HG03108 (cell line): ENCODE measurements at regions not wholly inside any gene's neighbourhood (a gene's known extent, or its start where the extent isn't known, plus 50 kb on each side); places are given as distances from the start of the nearest gene placed in this dataset.
"Not testable (repeated sequence)": the region's sequence is repeated elsewhere in the genome, so short reads cannot be mapped to it uniquely, and the experiment has no call there.

Source experiments
- ATAC-seq: cut with Tn5 transposase; IDR thresholded peaks from one replicate; pipeline ENCODE4 v1.9.1; 2021; ENCODE audit warnings: moderate library complexity; ENCODE audit not compliant: unreplicated experiment

DNA sequence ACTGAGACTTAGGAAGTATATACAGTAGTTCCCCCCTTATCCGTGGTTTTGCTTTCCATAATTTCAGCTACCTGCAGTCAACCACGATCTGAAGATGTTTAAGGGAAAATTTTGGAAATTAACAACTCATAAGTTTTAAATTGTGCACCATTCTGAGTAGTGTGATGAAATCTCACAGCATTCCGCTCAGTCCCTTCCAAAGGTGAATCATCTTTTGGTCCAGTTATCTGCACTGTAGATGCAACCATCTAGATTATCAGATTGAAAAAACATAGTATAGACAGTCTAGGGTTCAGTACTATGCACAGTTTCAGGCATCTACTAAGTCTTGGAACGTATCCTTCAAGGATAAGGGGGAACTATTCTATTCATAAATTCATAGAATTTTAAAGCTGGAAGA, 109.0 kb downstream of the ANXA3 start:
- no peak for ATAC-seq

DNA sequence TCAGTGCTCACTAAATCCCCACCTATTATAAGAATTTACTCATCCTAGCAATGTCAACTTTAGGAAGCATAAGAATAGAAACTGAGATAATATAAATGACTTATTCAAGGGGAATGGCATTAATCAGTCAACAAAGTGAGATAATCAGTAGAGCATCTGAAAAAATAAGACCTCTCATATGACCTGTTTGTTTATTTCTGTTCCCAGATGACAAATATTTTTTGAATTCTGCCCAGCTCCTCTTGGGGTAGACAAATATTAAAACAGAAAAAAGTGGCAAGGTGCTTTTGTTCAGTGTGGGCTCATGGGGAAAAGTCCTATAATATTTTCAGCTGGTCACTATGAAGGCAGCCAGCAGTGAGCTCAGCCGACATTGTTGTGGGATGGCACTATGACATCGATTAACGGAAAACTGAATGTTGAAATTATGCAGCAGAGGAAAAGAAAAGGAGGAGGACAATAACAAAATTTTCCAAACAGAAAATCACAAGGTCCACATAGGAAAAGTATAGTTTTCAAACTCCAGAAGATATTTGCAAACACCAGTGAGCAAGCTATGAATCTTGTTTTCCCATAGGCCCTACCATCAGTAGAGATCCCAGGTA, 109.6 kb downstream of the ANXA3 start:
- no peak for ATAC-seq

DNA sequence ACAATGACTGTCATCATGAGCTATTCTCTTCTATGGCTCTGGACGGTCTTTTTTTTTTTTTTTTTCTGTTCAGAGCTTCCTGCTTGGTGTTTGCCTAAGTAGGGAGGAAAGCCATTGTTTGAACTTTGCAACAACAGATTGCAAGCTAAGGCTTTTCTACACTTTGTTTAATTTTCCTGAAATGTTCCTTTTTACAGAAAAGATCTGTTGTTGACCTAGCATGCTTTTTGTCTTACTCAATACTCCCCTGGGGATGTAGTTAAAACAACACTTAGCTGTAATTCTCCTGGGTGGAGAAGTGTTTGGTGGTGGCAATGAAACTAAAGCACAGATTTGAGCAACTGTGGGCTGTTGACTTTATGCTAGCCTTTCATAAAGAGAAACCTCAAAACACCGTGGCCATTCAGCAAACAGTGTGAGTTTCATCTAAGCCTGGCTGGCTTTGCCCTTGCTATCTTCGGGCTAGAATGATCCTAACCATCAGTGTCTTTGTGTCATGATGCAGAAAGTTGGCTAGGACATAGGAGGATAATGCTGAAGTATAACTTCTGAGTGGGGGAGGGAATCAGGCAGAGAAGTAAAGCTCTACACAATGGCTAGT, 110.5 kb downstream of the ANXA3 start:
- ATAC-seq: peak; percentile 87

DNA sequence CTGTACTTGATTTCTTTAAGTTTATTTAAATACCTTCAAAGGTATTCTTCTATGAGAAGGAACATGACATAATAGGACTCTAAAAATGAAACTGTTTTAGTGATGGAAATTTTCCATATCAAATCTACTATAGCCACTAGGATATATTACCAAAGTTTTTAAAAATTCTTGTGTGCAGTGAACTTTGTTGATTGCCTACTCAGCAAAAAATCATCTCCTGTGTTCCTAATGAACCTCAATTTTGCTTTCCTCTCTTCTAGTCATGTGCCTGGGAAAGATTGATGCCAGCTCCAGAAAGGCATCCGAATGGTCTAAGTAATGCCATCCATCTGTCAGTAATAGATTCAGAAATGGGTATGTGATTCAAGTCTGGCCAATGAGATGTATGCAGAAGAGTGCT, 111.1 kb downstream of the ANXA3 start:
- no peak for ATAC-seq

DNA sequence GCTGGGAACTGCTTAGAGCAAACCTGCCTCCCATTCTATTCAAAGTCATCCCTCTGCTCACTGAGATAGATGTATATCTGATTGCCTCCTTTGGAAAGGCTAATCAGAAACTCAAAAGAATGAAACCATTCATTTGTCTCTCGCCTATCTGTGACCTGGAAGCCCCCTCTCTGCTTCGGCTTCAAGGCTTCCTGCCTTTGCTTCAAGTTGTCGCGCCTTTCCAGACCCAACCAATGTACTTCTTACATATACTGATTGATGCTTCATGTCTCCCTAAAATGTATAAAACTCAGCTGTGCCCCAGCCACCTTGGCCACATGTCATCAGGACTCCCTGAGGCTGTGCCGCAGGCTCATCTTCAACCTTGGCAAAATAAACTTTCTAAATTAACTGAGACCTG, 111.9 kb upstream of the BMP2K start:
- not testable (repeated sequence) for ATAC-seq

DNA sequence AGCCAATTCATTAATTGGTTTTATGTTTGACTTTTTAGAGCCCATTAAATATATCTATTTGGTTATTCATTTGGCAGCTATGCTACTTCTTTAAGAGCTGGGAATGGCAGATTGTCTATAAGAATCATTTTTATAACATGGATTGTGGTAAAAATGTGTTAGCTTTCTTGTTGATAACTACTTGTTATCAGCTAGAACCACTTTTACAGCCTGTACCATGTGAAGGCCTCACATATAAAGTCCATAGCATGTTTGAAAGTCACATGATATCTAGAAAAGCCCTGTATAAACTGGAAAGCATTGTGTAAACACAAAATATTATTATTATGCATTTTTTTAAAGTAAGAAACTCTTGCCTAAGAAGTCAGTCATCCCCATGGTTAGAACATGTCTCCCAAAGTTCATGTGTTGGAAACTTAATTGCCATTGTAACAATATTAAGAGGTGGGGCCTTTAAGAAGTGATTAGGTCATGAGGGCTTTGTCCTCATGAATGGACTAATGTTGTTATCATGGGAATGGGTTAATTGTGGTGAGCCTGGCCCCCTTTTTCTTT, 110.9 kb upstream of the BMP2K start:
- ATAC-seq: no peak

DNA sequence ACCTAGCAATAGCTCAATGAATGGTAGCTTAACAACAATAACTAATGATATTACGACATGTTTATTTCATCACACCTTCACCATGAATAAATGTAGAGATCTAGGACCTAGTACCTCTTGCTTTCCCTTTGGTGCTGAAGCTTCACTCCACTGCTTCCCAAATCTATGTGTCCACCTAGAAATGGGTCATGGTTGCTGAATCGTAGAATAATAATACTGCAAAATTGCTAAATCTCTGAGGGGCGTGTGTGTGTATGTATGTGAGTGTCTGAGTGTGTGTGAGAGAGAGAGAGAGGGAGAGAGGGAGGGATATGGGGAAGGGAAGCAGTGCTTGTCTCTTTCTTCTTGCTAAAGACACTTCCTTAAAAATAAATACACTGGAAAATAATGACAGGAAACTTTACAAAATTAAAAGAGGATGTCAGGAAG, 109.3 kb upstream of the BMP2K start:
- no peak for ATAC-seq

DNA sequence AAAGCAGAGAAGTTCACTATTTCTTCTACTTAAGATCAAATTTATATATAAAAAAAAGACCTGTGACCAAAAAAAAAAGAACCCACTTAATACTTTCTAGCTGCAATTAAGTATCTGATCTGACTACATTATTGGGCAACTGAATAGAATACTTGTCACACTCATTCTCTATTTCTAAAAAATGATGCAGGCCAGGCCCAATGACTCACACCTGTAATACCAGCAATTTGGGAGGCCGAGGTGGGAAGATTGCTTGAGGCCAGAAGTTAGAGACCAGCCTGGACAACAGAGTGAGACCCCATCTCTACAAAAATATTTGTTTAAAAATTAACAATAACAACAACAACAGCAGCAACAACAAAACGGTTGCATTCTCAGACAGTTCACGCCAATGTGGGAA, 108.8 kb upstream of the BMP2K start:
- ATAC-seq: no peak

DNA sequence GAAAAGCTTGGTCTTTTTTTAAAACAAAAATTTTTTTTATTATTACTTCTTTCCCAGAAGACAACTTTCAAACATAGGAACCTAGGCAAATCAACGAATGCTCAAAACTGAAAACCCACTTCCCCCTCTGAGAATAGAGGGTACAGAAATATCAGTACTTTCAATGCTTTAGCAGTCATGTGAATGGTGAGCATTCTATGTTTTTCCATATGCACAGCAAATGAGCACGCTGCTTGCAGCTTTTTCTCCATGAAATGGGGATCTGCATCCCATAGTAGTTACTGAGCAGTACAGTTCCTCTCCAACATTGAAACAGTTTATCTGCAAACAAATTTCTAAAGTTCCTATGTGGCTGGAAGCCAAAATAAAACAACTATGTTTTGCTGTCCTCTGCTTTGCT, 108.4 kb upstream of the BMP2K start:
- peak; percentile 79 for ATAC-seq

DNA sequence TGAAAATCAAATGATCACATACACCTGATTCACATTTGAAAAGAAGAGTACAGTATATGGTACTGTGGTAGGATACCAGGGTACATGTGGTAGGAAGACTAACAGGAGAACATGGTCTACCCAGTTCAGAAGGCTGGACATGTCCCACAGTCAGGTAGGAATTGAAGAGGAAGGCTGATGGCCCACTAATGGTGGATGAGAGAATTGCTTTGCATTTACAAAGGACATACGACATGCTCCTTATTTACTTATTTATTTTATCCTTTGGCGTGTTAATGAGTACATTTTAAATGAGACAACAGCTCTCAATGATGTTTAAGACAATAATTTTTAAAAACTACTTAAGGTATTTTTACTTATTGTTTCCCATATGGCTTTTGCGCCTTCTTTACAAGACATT, 106.7 kb upstream of the BMP2K start:
- no peak for ATAC-seq

DNA sequence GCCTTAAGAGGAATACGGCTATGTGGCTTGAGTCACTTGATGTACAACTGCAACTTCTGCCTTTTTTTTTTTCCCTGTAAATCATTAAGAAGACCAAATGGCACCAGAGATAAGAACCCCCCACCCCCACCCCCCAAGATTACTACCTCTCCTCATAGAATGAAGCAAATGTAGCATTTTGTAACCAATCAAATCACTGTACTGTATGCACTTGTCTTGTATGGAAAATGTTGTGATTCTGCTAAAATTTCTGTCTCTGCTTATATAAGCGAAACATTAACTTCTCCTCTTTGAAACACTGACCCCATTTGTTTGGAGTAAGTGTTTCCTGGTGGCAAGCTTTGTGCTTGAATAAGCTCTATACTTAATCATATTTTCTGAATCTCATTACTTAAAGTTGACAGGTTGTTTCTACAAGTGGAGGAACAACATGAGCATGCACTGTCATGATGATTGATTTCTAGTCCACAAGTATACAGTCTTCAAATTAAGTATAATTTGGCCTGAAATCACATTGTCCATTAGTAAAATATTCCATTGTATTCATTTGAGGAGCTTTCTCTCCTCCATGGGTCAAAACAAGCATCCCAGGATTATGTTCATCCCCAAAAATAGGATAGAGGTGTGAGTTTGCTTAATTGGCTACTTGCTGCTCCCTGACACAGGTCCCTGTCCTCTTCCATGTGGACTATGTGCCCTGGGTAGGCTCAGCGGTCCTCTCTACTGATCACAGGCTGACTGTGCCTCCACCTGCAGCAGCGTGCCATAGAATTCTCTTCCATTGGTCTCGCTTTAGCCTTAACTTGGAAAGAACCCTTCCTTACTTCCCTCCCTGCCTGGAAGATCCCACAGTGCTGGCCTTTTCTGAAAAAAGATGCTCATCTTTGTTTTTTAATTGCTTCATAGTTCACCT, 104.0 kb upstream of the BMP2K start:
- ATAC-seq: no peak

DNA sequence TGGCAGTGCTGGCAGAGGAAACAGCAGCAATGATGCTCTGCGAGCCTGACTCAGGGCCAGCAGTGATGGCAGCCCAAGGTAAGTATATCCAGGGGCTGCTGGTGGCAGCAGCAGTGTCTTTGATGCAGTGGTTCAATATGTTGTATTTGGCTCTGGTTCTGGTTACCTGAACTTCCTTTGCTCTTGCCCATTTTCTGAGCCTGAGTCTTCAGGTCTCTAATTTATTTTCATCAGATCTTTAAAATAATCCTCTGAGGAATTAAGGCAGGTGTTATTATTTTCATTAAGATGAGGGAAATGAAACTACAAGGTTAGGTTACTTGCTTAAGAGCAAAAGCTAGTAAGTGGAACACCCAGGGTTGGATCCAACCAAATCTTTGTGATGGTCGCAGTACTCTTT, 102.8 kb upstream of the BMP2K start:
- ATAC-seq: no peak

DNA sequence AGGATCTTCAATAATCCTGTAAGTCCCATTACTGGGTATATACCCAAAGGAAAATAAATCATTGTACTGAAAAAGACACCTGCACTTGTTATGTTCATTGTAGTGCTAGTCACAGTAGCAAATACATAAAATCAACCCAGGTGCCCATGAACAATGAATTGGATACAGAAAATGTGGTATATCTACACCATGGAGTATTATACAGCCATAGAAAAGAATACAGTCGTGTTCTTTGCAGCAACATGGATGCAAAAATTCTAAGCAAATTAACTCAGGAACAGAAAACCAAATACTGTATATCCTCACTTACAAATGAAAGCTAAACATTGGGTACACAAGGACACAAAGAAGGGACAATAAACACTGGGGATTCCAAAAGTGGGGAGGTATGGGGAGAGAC, 100.8 kb upstream of the BMP2K start:
- ATAC-seq: no peak

DNA sequence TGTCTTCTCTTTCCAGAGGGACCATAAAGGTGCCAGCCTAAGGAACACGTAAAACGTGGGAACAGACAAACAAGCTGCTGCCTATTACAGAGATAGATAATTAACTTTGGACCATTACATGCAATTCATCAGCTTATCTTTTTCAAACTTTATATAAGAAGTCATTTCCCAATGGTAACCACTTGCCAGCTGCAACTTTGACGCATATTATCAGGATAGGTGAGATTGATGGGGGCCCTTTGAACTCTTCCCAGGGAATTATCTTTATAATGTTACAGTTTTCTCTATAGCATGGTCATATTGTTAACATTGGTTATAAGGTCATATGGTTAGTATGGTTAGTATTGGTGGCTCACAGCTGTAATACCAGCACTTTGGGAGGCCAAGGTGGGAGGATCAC, 94.1 kb upstream of the BMP2K start:
- no peak for ATAC-seq

DNA sequence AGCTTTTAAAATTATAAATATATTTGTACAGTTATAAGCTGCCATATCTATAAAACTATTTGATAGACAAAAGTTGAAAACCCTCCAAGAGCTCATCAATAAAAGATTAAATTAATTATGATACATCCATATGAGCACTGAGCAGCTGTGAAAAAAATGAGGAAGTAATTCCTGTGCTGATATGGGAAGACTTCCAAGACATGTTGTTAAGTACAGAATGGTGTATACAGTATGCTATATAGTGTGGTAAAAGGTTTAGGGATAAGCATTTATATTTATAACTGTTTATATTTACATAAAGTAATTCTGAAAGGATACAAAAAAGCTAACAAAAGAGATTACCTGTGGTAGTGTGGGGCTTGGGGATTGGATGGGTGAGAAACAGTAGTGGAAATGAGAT, 92.8 kb upstream of the BMP2K start:
- no peak for ATAC-seq

DNA sequence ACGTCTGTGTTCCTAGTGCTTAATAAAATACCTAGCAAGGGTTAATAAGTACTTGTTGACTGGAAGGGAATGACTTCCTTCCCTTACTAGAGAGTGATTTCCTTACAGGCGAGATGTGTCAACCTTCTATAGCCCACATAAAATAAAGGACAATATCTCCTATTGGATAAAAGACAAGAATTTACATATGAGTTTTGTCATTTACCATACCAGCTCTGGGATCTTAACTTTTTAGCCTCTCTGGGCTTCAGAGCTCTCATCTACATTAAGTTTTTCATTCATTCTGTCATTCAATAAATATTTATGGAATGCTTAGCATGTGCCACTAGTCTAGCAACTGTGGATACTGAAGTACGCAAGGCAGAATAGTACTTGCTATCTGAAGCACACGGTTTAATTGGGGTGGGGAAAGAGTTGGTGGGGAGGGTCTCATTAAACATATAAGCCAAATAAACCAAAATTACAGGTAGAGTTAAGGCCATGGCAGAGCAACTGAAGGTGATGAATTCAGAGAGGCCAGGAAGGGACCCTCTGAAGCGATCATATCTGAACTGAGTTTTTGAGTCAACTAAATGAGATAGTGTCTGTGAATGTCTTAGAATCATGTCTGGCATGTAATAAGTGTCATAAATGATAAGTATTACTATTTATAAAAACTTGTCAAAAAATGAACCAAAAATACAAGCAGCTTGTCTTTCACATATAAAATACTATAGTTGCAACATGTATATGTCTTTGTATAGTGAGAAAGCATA, 91.6 kb upstream of the BMP2K start:
- ATAC-seq: no peak

DNA sequence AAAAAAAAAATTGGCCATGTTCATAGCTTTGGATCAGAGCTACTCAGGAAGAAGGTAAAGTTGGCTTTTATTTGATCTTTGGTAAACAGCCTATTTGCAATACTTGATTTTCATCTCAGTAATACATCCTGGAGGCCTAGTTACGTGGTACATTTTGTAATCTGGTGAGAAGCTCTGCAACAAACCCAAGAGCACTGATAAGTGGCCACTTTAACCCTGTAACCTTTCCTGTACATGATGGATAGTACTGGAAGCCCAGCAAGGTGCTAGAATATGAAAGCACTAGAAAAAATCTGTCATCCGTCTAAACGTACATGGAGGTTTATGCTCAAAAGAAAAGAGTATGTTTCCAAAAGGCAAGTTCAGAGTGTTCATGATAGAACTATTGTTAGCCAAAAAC, 88.3 kb upstream of the BMP2K start:
- no peak for ATAC-seq

DNA sequence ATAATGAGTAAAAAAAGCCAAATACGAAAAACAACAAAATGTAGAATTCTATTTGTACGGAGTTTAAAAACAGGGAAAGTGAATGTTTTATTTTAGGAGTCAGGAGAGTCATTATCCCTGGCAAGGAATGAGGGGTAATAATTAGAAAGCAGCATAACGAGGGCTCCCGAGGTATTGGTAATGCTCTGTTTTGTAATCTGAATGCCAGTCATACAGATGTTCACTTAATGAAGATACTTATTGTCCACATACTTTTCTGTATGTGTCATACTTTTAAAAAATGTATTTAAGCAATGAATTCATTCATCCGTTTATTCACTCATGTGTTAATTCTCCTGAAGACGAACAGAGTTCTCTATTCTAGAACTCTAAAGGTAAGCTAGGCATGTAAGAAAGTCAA, 87.8 kb upstream of the BMP2K start:
- no peak for ATAC-seq

DNA sequence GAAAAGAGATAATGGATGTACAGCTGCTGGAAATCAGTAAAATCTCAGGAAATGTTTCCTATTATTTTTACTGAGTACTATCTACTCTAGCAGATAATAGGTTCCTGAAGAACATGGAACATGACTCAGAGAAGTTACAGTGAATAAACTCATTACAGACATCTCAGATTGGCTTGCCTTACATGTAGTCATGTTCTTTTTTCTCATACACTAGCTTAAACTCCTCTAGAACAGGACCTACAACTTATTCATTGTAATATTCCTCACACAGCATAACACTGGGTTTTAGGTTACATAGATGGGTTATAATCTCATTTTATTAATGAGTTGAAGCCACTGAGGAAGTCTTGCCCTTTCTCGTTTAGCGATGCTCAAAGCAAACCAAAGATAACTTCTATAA, 86.9 kb upstream of the BMP2K start:
- no peak for ATAC-seq

DNA sequence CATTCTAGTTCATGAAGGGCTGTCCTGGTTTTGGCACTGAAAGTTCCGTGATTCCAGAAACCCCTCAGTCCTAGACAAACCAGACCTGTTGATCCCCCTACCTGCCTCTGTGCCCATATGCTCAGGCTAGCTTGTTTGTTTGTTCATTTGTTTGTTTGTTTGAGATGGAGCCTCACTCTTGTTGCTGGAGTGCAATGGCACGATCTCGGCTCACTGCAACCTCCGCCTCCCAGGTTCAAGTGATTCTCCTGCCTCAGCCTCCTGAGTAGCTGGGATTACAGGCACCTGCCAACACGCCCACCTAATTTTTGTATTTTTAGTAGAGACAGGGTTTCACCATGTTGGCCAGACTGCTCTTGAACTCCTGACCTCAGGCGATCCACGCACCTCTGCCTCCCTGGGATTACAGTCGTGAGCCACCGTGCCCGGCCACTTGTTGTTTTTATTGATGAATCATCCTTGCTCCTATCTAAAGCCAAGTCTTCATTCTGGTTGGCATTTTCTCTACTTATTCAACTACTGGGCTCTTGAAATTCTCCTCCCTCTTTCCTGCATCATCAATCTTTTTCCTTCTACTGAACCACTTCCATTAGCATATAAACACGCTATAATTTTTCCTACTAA, 86.3 kb upstream of the BMP2K start:
- ATAC-seq: no peak

DNA sequence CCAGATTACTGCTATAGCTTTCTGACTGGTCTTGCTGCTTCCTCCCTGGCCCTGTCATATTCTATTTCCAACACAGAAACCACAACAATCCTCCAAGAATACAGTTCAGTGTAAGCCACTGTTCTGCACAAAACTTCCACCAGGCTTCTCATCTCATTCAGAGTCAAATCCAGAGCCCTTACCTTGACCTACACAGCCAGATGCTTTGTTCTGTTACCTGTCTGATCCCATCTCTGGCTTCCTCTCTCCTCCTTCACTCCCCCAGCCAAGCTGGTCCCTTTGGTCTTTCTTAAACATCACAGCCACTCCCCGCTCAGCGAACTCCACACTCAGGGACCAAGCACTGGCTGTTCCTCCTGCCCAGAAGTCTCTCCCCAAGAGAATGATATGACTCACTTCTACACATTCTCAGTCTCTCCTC, 84.8 kb upstream of the BMP2K start:
- ATAC-seq: no peak
